ENCODE measurements at regions not wholly inside any gene's neighbourhood (a gene's known extent, or its start where the extent isn't known, plus 50 kb on each side); places are given as distances from the start of the nearest gene placed in this dataset.
"Not testable (repeated sequence)": the region's sequence is repeated elsewhere in the genome, so short reads cannot be mapped to it uniquely, and the experiment has no call there.

GRCh38 chr18:62453864-62454263, 69.0 kb upstream of the ZCCHC2 start:
- DNase-seq (ENCODE audit: insufficient read length, low spot score): no peak
- TF ChIP-seq POU2F2 (IDR thresholded peaks at IDR 0.05; ENCODE audit: low read depth, low read length): no peak
- no peak for TF ChIP-seq PAX5 (IDR thresholded peaks at IDR 0.05; ENCODE audit: insufficient read depth, low read length, severe bottlenecking)
- no peak for TF ChIP-seq POLR2AphosphoS5 (IDR thresholded peaks at IDR 0.05; ENCODE audit: low read depth, low read length)
- no peak for TF ChIP-seq TAF1 (IDR thresholded peaks at IDR 0.05; ENCODE audit: low read depth, low read length)
- no peak for TF ChIP-seq SPI1 (IDR thresholded peaks at IDR 0.05; ENCODE audit: low read depth, low read length)
- no peak for TF ChIP-seq POLR2A (IDR thresholded peaks at IDR 0.05; ENCODE audit: low read depth, low read length)
- FAIRE-seq: no peak

GRCh38 chr18:62454527-62454926, 68.3 kb upstream of the ZCCHC2 start:
- FAIRE-seq (no peak), DNase-seq (ENCODE audit: insufficient read length, low spot score) (no peak)
- TF ChIP-seq POLR2AphosphoS5 (IDR thresholded peaks at IDR 0.05; ENCODE audit: low read depth, low read length) (no peak), POLR2A (IDR thresholded peaks at IDR 0.05; ENCODE audit: low read depth, low read length) (no peak), SPI1 (IDR thresholded peaks at IDR 0.05; ENCODE audit: low read depth, low read length) (no peak), TAF1 (IDR thresholded peaks at IDR 0.05; ENCODE audit: low read depth, low read length) (no peak), PAX5 (IDR thresholded peaks at IDR 0.05; ENCODE audit: insufficient read depth, low read length, severe bottlenecking) (no peak), POU2F2 (IDR thresholded peaks at IDR 0.05; ENCODE audit: low read depth, low read length) (no peak)

GRCh38 chr18:62455222-62455621, 67.6 kb upstream of the ZCCHC2 start:
- FAIRE-seq (no peak), DNase-seq (ENCODE audit: insufficient read length, low spot score) (no peak)
- no peak for TF ChIP-seq POU2F2 (IDR thresholded peaks at IDR 0.05; ENCODE audit: low read depth, low read length)
- no peak for TF ChIP-seq SPI1 (IDR thresholded peaks at IDR 0.05; ENCODE audit: low read depth, low read length)
- TF ChIP-seq POLR2A (IDR thresholded peaks at IDR 0.05; ENCODE audit: low read depth, low read length): no peak
- no peak for TF ChIP-seq POLR2AphosphoS5 (IDR thresholded peaks at IDR 0.05; ENCODE audit: low read depth, low read length)
- no peak for TF ChIP-seq TAF1 (IDR thresholded peaks at IDR 0.05; ENCODE audit: low read depth, low read length)
- no peak for TF ChIP-seq PAX5 (IDR thresholded peaks at IDR 0.05; ENCODE audit: insufficient read depth, low read length, severe bottlenecking)

GRCh38 chr18:62457877-62458276, 64.9 kb upstream of the ZCCHC2 start:
- DNase-seq (ENCODE audit: insufficient read length, low spot score): no peak
- FAIRE-seq: no peak
- no peak for TF ChIP-seq TAF1 (IDR thresholded peaks at IDR 0.05; ENCODE audit: low read depth, low read length)
- no peak for TF ChIP-seq PAX5 (IDR thresholded peaks at IDR 0.05; ENCODE audit: insufficient read depth, low read length, severe bottlenecking)
- TF ChIP-seq SPI1 (IDR thresholded peaks at IDR 0.05; ENCODE audit: low read depth, low read length): no peak
- no peak for TF ChIP-seq POU2F2 (IDR thresholded peaks at IDR 0.05; ENCODE audit: low read depth, low read length)
- TF ChIP-seq POLR2AphosphoS5 (IDR thresholded peaks at IDR 0.05; ENCODE audit: low read depth, low read length): no peak
- TF ChIP-seq POLR2A (IDR thresholded peaks at IDR 0.05; ENCODE audit: low read depth, low read length): no peak

GRCh38 chr18:62458346-62458745, 64.5 kb upstream of the ZCCHC2 start:
- DNase-seq (ENCODE audit: insufficient read length, low spot score) (no peak), FAIRE-seq (no peak)
- TF ChIP-seq SPI1 (IDR thresholded peaks at IDR 0.05; ENCODE audit: low read depth, low read length) (no peak), POU2F2 (IDR thresholded peaks at IDR 0.05; ENCODE audit: low read depth, low read length) (no peak), TAF1 (IDR thresholded peaks at IDR 0.05; ENCODE audit: low read depth, low read length) (no peak), PAX5 (IDR thresholded peaks at IDR 0.05; ENCODE audit: insufficient read depth, low read length, severe bottlenecking) (no peak), POLR2A (IDR thresholded peaks at IDR 0.05; ENCODE audit: low read depth, low read length) (no peak), POLR2AphosphoS5 (IDR thresholded peaks at IDR 0.05; ENCODE audit: low read depth, low read length) (no peak)

GRCh38 chr18:62458868-62459716, 63.7 kb upstream of the ZCCHC2 start:
- FAIRE-seq (no peak), DNase-seq (ENCODE audit: insufficient read length, low spot score) (no peak)
- no peak for TF ChIP-seq POLR2AphosphoS5 (IDR thresholded peaks at IDR 0.05; ENCODE audit: low read depth, low read length)

- no peak for TF ChIP-seq POLR2AphosphoS5 (IDR thresholded peaks at IDR 0.05; ENCODE audit: low read depth, low read length)
- no peak for TF ChIP-seq TAF1 (IDR thresholded peaks at IDR 0.05; ENCODE audit: low read depth, low read length)
- TF ChIP-seq POU2F2 (IDR thresholded peaks at IDR 0.05; ENCODE audit: low read depth, low read length): no peak
- no peak for TF ChIP-seq PAX5 (IDR thresholded peaks at IDR 0.05; ENCODE audit: insufficient read depth, low read length, severe bottlenecking)
- TF ChIP-seq POLR2A (IDR thresholded peaks at IDR 0.05; ENCODE audit: low read depth, low read length): no peak
- TF ChIP-seq SPI1 (IDR thresholded peaks at IDR 0.05; ENCODE audit: low read depth, low read length): no peak
- no peak for DNase-seq (ENCODE audit: insufficient read length, low spot score)
These were observed 61.9 kb upstream of the ZCCHC2 start for GRCh38 chr18:62460851-62461300.

GRCh38 chr18:62461591-62461990, 61.2 kb upstream of the ZCCHC2 start:
- TF ChIP-seq POLR2AphosphoS5 (IDR thresholded peaks at IDR 0.05; ENCODE audit: low read depth, low read length): no peak
- TF ChIP-seq TAF1 (IDR thresholded peaks at IDR 0.05; ENCODE audit: low read depth, low read length): no peak
- no peak for TF ChIP-seq POLR2A (IDR thresholded peaks at IDR 0.05; ENCODE audit: low read depth, low read length)
- no peak for TF ChIP-seq SPI1 (IDR thresholded peaks at IDR 0.05; ENCODE audit: low read depth, low read length)
- TF ChIP-seq POU2F2 (IDR thresholded peaks at IDR 0.05; ENCODE audit: low read depth, low read length): no peak
- no peak for TF ChIP-seq PAX5 (IDR thresholded peaks at IDR 0.05; ENCODE audit: insufficient read depth, low read length, severe bottlenecking)
- DNase-seq (ENCODE audit: insufficient read length, low spot score) (no peak), FAIRE-seq (no peak)

More at GRCh38 chr18:62460851-62461300, 61.9 kb upstream of the ZCCHC2 start:
- FAIRE-seq: no peak

- DNase-seq (ENCODE audit: insufficient read length, low spot score) (no peak), FAIRE-seq (no peak)
- no peak for TF ChIP-seq POLR2AphosphoS5 (IDR thresholded peaks at IDR 0.05; ENCODE audit: low read depth, low read length)
- TF ChIP-seq PAX5 (IDR thresholded peaks at IDR 0.05; ENCODE audit: insufficient read depth, low read length, severe bottlenecking): no peak
- TF ChIP-seq POU2F2 (IDR thresholded peaks at IDR 0.05; ENCODE audit: low read depth, low read length): no peak
- TF ChIP-seq POLR2A (IDR thresholded peaks at IDR 0.05; ENCODE audit: low read depth, low read length): no peak
- no peak for TF ChIP-seq TAF1 (IDR thresholded peaks at IDR 0.05; ENCODE audit: low read depth, low read length)
- no peak for TF ChIP-seq SPI1 (IDR thresholded peaks at IDR 0.05; ENCODE audit: low read depth, low read length)
These were observed 58.6 kb upstream of the ZCCHC2 start for GRCh38 chr18:62464266-62464665.

- FAIRE-seq; DNase-seq (ENCODE audit: insufficient read length, low spot score): not testable (repeated sequence)
These were observed 53.7 kb upstream of the ZCCHC2 start for GRCh38 chr18:62469131-62469530.
